Mesendoderm (in vitro differentiated cells): ENCODE measurements at regions not wholly inside any gene's neighbourhood (a gene's known extent, or its start where the extent isn't known, plus 50 kb on each side); places are given as distances from the start of the nearest gene placed in this dataset.
A peak's percentile ranks its signal among the peaks of the same experiment; 100 is the strongest.

Experiments used
- DNase-seq: peaks from one replicate; pipeline ENCODE4 v3.0.0; 2013
- H2AK5ac ChIP-seq: 2 replicates; pipeline ENCODE4 v1.6.1; 2013; ENCODE audit warnings: low read length, inconsistent platforms
- H2BK120ac ChIP-seq: 2 replicates; pipeline ENCODE4 v1.6.1; 2013; ENCODE audit warnings: low read depth, mild to moderate bottlenecking, low read length, moderate library complexity, mixed read lengths
- H2BK15ac ChIP-seq: replicated peaks from 2 replicates; pipeline ENCODE4 v1.6.1; 2013; ENCODE audit warnings: low read depth, mild to moderate bottlenecking, moderate library complexity
- H2BK5ac ChIP-seq: 2 replicates; pipeline ENCODE4 v1.6.1; 2013; ENCODE audit warnings: low read length, inconsistent platforms
- H3K18ac ChIP-seq: 2 replicates; pipeline ENCODE4 v1.6.1; 2013; ENCODE audit warnings: mild to moderate bottlenecking, low read length, mixed read lengths
- H3K23ac ChIP-seq: one replicate; pipeline ENCODE4 v1.6.1; 2013; ENCODE audit warnings: low read length
- H3K27ac ChIP-seq: 2 replicates; pipeline ENCODE4 v1.5.1; 2013; ENCODE audit warnings: low read depth, mild to moderate bottlenecking, inconsistent platforms, low read length, moderate library complexity
- H3K27me3 ChIP-seq: 2 replicates; pipeline ENCODE4 v1.6.1; 2013; ENCODE audit warnings: low read length, control low read depth, mild to moderate bottlenecking, inconsistent platforms; ENCODE audit not compliant: insufficient read depth, poor library complexity
- H3K36me3 ChIP-seq: 2 replicates; pipeline ENCODE4 v1.6.1; 2013; ENCODE audit warnings: low read length, inconsistent platforms; ENCODE audit not compliant: control insufficient read depth, insufficient read depth
- H3K4ac ChIP-seq: one replicate; pipeline ENCODE4 v1.6.1; 2013; ENCODE audit warnings: low read depth, mild to moderate bottlenecking, low read length, moderate library complexity
- H3K4me1 ChIP-seq: 2 replicates; pipeline ENCODE4 v1.6.1; 2013; ENCODE audit warnings: low read depth, low read length, inconsistent platforms; ENCODE audit not compliant: control insufficient read depth
- H3K4me2 ChIP-seq: 2 replicates; pipeline ENCODE4 v1.6.1; 2013; ENCODE audit warnings: low read length
- H3K4me3 ChIP-seq: 2 replicates; pipeline ENCODE4 v1.5.1; 2013; ENCODE audit warnings: mild to moderate bottlenecking, low read length
- H3K56ac ChIP-seq: one replicate; pipeline ENCODE4 v1.6.1; 2013; ENCODE audit warnings: low read length
- H3K79me1 ChIP-seq: 2 replicates; pipeline ENCODE4 v1.6.1; 2013; ENCODE audit warnings: low read length, inconsistent platforms
- H3K79me2 ChIP-seq: 2 replicates; pipeline ENCODE4 v1.6.1; 2013; ENCODE audit warnings: mild to moderate bottlenecking, low read length; ENCODE audit not compliant: control insufficient read depth, insufficient read depth
- H3K9ac ChIP-seq: 2 replicates; pipeline ENCODE4 v1.6.1; 2013; ENCODE audit warnings: low read length, inconsistent platforms
- H4K5ac ChIP-seq: one replicate; pipeline ENCODE4 v1.6.1; 2013; ENCODE audit warnings: low read length
- H4K8ac ChIP-seq: one replicate; pipeline ENCODE4 v1.6.1; 2013; ENCODE audit warnings: low read depth, mild to moderate bottlenecking, control low read depth, low read length, moderate library complexity
- WGBS: extraction: QIAGEN DNeasy Blood & Tissue Kit; methylation state at CpG from one replicate; pipeline ENCODE4 v1.1.7; 2013; ENCODE audit warnings: low lambda C conversion rate, missing lambda C conversion rate; ENCODE audit not compliant: insufficient coverage; ENCODE audit errors: extremely low coverage; 5-methylcytosine and 5-hydroxymethylcytosine counted together

DNA sequence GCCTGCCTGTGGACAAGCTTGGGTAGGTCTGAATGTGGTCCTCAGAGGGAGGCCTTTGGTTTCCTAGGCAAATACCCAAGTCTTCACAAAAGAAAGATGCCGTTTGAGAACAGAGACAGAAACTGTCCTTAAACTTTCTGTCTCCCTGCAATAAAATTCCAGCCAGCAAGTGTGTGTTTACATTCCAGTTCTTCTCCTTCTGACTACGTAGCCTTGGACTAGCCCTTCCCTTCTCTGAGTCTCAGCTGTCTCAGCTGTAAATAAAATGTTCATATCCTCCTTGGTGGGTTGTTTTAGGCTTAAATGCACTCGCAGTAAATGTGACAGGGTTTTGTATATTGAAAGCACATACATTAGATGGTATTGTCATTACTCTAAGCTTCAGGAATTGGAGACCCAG lies 561.2 kb upstream of the MKI67 start:
- WGBS, result no CpG with 5 or more reads among the region's 3 CpGs

DNA sequence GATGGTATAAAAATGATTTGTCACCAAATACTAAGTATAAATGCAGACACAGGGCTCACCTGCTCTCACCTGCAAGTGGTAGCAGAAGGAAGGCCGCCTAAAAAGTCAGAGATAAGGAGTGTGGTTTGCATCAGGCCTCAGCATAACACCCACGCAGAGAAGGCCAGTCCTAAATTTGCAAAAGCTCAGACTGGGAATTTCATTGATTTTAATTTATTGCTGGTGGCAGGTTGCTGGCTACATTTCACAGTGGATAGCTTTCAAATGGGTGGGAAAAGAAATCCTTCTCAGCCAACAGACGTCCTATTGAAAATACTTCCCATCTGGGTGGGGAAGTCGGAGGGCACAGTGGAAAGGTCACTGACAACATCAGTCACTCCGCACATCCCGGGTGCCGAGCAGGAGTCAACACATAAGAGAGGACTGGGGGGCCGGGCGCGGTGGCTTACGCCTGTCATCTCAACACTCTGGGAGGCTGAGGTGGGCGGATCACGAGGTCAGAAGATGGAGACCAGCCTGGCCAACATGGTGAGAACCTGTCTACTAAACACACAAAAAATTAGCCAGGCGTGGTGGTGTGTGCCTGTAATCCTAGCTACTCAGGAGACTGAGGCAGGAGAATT lies 561.8 kb upstream of the MKI67 start:
- Histone ChIP-seq H3K23ac (no peak overlapping the region), H4K5ac (no peak overlapping the region), H2AK5ac (no peak overlapping the region), H2BK5ac (no peak overlapping the region), H3K4me2 (no peak overlapping the region), H3K36me3 (no peaks in the 10 kb centered on the region), H3K79me2 (no peaks in the 10 kb centered on the region), H2BK120ac (no peak overlapping the region), H3K27me3 (no peaks in the 10 kb centered on the region), H3K4me1 (no peaks in the 10 kb centered on the region), H3K9ac (no peak overlapping the region), H3K18ac (no peak overlapping the region), H4K8ac (no peak overlapping the region), H3K4me3 (no peak overlapping the region), H3K79me1 (no peaks in the 10 kb centered on the region), H3K56ac (no peak overlapping the region), H3K27ac (no peak overlapping the region), H3K4ac (no peak overlapping the region), H2BK15ac (no peak overlapping the region)
- no peak for DNase-seq
- no CpG with 5 or more reads among the region's 14 CpGs for WGBS

More for the DNA sequence above, 561.2 kb upstream of the MKI67 start:
- Histone ChIP-seq H3K27ac (no peak overlapping the region), H4K8ac (no peak overlapping the region), H4K5ac (no peak overlapping the region), H3K9ac (no peak overlapping the region), H3K36me3 (no peaks in the 10 kb centered on the region), H3K27me3 (no peaks in the 10 kb centered on the region), H3K4ac (no peak overlapping the region), H3K79me2 (no peaks in the 10 kb centered on the region), H2BK120ac (no peak overlapping the region), H3K18ac (no peak overlapping the region), H3K4me3 (no peak overlapping the region), H2AK5ac (no peak overlapping the region), H3K23ac (no peak overlapping the region), H2BK5ac (no peak overlapping the region), H3K79me1 (no peaks in the 10 kb centered on the region), H3K4me1 (no peaks in the 10 kb centered on the region), H3K56ac (no peak overlapping the region), H2BK15ac (no peak overlapping the region), H3K4me2 (no peak overlapping the region)
- DNase-seq, result no peak

DNA sequence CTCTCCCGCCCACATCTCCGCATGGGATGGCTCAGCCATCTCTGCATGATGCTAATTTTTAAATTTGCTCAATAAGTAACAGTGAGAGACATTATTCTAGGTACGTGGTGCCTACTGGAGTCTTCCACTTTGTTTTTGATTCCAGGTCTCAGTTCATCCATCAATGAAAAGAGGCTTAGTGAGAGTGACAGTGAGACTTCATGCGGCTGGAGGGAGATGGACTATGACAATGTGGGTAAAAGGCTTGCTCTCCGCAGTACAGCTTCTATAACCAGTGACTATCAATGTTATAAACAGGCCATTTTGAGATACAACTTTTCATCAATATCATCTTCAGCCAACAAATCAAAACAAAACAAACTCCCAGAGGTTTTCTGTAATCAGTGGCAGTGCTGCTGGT lies 563.4 kb upstream of the MKI67 start:
- Histone ChIP-seq H2AK5ac (no peak overlapping the region), H3K36me3 (no peaks in the 10 kb centered on the region), H3K23ac (no peak overlapping the region), H3K4me1 (no peaks in the 10 kb centered on the region), H4K5ac (no peak overlapping the region), H3K4me2 (no peak overlapping the region), H4K8ac (no peak overlapping the region), H2BK15ac (no peak overlapping the region), H3K4me3 (no peak overlapping the region), H2BK120ac (no peak overlapping the region), H3K4ac (no peak overlapping the region), H3K79me2 (no peaks in the 10 kb centered on the region), H3K27me3 (no peaks in the 10 kb centered on the region), H3K27ac (no peak overlapping the region), H3K79me1 (no peaks in the 10 kb centered on the region), H3K18ac (no peak overlapping the region), H3K9ac (no peak overlapping the region), H2BK5ac (no peak overlapping the region), H3K56ac (no peak overlapping the region)
- WGBS, result no CpG with 5 or more reads among the region's 5 CpGs
- DNase-seq, result no peak

DNA sequence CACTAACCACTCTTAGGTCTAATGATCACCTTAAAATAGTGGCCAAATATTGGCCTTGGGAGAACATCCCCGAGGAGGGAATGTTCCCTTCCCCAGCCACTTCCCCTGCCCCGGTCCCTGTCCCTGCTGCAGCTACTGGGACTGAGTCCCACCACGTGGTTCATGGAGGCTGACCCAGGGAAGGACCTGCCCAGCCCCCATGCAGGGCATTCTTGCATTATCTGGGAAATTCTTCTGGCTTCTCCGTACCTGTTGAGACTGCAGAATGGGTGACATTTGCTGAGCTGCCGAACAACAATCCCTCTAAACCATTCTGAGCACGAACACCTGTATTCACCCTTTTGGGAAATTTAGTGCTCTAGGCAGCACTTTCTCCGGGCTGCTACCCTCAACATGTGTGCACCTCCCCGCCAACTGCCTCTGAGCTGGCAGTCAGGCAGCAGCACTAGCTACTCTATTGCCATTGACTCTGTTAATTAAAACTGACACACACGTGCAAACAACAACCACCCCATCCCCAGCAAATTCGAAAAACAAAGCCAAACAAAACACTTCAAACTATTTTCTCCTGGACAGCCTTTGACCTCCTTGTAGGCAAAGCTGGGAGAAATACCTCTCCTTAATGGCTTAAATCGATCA lies 567.4 kb upstream of the MKI67 start:
- H3K4me3 ChIP-seq, result no peak overlapping the region

DNA sequence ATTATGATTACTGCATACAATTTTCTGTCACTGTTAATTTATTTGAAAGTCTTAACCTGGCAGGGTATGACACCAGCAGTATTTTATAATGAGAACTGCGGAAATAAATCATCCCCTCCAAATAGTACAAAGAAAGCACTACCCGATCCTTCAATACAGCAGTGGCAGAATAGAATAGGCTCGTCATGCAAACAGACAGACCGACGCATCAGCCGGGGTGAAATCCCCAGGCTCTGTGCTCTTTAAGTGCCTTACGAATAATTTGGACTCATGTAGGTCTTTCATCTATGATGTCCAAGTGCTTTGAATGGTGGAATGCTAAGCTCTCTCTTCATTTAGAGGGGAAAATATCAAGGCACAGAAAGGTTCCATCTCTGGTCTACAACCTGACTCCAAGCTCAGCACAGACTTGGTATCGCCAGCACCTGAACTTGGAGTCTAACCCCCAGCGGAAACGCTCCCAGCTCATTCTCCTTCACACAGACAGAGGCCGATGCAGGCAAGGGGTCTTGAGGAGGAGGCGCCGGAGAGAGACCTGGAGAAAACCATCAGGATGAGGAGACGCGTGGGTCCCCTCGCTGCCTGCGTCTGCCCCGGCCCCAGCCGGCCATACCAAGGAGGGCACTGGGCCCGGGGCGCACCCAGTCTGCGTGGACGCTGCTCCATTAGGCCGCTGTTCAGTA lies 568.1 kb upstream of the MKI67 start:
- Histone ChIP-seq H2BK5ac (no peak overlapping the region), H3K79me1 (no peaks in the 10 kb centered on the region), H3K4me3 (no peak overlapping the region)

More for the DNA sequence above, 567.4 kb upstream of the MKI67 start:
- no peak overlapping the region for H4K8ac ChIP-seq
- H2BK120ac ChIP-seq, result no peak overlapping the region
- H3K9ac ChIP-seq, result no peak overlapping the region
- no peaks in the 10 kb centered on the region for H3K4me1 ChIP-seq
- no peak overlapping the region for H3K4me2 ChIP-seq
- H3K56ac ChIP-seq, result no peak overlapping the region
- H3K4ac ChIP-seq, result no peak overlapping the region
- no peak overlapping the region for H2AK5ac ChIP-seq
- no CpG with 5 or more reads among the region's 11 CpGs for WGBS
- H3K79me1 ChIP-seq, result no peaks in the 10 kb centered on the region
- no peaks in the 10 kb centered on the region for H3K36me3 ChIP-seq
- H2BK5ac ChIP-seq, result no peak overlapping the region
- no peaks in the 10 kb centered on the region for H3K27me3 ChIP-seq
- H3K18ac ChIP-seq, result no peak overlapping the region
- H3K27ac ChIP-seq, result no peak overlapping the region
- no peak overlapping the region for H2BK15ac ChIP-seq
- peak; percentile 51 for DNase-seq
- no peak overlapping the region for H4K5ac ChIP-seq
- no peak overlapping the region for H3K23ac ChIP-seq
- no peaks in the 10 kb centered on the region for H3K79me2 ChIP-seq

More for the DNA sequence above, 568.1 kb upstream of the MKI67 start:
- H2BK120ac ChIP-seq, result no peak overlapping the region
- no peak overlapping the region for H4K5ac ChIP-seq
- no CpG with 5 or more reads among the region's 24 CpGs for WGBS
- no peaks in the 10 kb centered on the region for H3K36me3 ChIP-seq
- no peak overlapping the region for H3K9ac ChIP-seq
- H3K4ac ChIP-seq, result no peak overlapping the region
- no peak overlapping the region for H2AK5ac ChIP-seq
- H3K4me2 ChIP-seq, result no peak overlapping the region
- no peak for DNase-seq
- H3K27me3 ChIP-seq, result no peaks in the 10 kb centered on the region
- no peaks in the 10 kb centered on the region for H3K4me1 ChIP-seq
- H4K8ac ChIP-seq, result no peak overlapping the region
- no peak overlapping the region for H3K56ac ChIP-seq
- no peaks in the 10 kb centered on the region for H3K79me2 ChIP-seq
- no peak overlapping the region for H3K18ac ChIP-seq
- no peak overlapping the region for H2BK15ac ChIP-seq
- no peak overlapping the region for H3K23ac ChIP-seq
- H3K27ac ChIP-seq, result no peak overlapping the region
